Ovary (tissue), 3 donors: ENCODE measurements at regions not wholly inside any gene's neighbourhood (a gene's known extent, or its start where the extent isn't known, plus 50 kb on each side); places are given as distances from the start of the nearest gene placed in this dataset.

ENCODE experiments used
- CTCF ChIP-seq, 3 donors: fragments of 450-650 bp in 2 of 3; fragments of 200-600 bp in 1 of 3; IDR thresholded peaks; one replicate each; pipeline versions ENCODE4 v1.5.1 to v1.8.0; 2016 to 2022; ENCODE audit warnings: antibody characterized with exemption in 3 of 3, mild to moderate bottlenecking in 1 of 3
- EP300 ChIP-seq: sonication (generic); formaldehyde crosslinking; IDR thresholded peaks from one replicate; pipeline ENCODE4 v1.6.1; 2017; ENCODE audit warnings: antibody characterized with exemption
- POLR2A ChIP-seq: fragments of 450-650 bp; IDR thresholded peaks from one replicate; pipeline ENCODE4 v1.6.1; 2017; ENCODE audit warnings: antibody characterized with exemption, mild to moderate bottlenecking, moderate library complexity
- donor health status: DM: no; HTN: no; CAD: no.

- TF ChIP-seq CTCF (IDR thresholded peaks at IDR 0.05): no peak
- no peak for TF ChIP-seq EP300
- TF ChIP-seq POLR2A: no peak
These were observed 182.7 kb downstream of the MC4R start for GRCh38 chr18:60189856-60190255.
